Ectodermal cell (in vitro differentiated cells): ENCODE measurements at regions not wholly inside any gene's neighbourhood (a gene's known extent, or its start where the extent isn't known, plus 50 kb on each side); places are given as distances from the start of the nearest gene placed in this dataset.

Source experiments
- H3K27ac ChIP-seq: 2 replicates; pipeline ENCODE4 v1.7.0; 2013; ENCODE audit warnings: mild to moderate bottlenecking, low read depth, low read length; ENCODE audit not compliant: insufficient read depth, poor library complexity, severe bottlenecking
- H3K27me3 ChIP-seq: 2 replicates; pipeline ENCODE4 v1.7.0; 2013; ENCODE audit warnings: mild to moderate bottlenecking, low read length; ENCODE audit not compliant: insufficient read depth, control insufficient read depth, poor library complexity, severe bottlenecking
- H3K36me3 ChIP-seq: one replicate; pipeline ENCODE4 v1.7.0; 2013; ENCODE audit warnings: low read length; ENCODE audit not compliant: control insufficient read depth, insufficient read depth
- H3K4me1 ChIP-seq: one replicate; pipeline ENCODE4 v1.7.0; 2013; ENCODE audit warnings: low read length; ENCODE audit not compliant: control insufficient read depth, insufficient read depth
- H3K4me3 ChIP-seq: 2 replicates; pipeline ENCODE4 v1.7.0; 2013; ENCODE audit warnings: low read depth, low read length, control low read depth; ENCODE audit not compliant: insufficient read depth
- H3K9me3 ChIP-seq: 2 replicates; pipeline ENCODE4 v1.7.0; 2013; ENCODE audit warnings: mild to moderate bottlenecking, low read length, moderate library complexity; ENCODE audit not compliant: control insufficient read depth
- WGBS, 2 experiments: methylation state at CpG; one replicate each; pipeline ENCODE4 v1.1.7; 2013; ENCODE audit warnings: missing lambda C conversion rate in 2 of 2; 5-methylcytosine and 5-hydroxymethylcytosine counted together

DNA sequence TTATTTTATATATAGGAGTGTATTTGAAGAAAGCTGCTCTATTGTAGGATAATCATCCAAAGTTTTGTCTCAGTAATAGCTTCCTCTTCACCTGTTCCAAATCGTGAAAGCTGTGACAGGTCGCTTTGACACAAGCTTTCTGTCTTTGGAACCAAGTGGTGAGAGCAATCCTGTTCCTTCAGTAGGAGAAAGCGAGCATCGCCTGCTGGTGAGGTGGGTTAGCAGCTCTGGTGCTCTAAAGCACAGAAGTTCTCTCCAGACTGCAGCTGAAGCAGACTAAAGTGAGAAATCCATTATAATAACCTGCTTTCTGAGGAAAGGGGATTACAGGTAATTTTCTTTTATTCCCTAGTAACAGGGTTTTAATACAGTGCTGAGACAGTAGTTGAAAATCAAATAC is 803.8 kb downstream of the ADGRL2 start:
- Histone ChIP-seq H3K4me3 (no peak overlapping the region), H3K27ac (no peak overlapping the region), H3K36me3 (no peaks in the 10 kb centered on the region), H3K9me3 (no peaks in the 10 kb centered on the region), H3K4me1 (no peaks in the 10 kb centered on the region), H3K27me3 (no peaks in the 10 kb centered on the region)
- 62 to 74% methylated on average over 4 of the region's 4 CpGs for WGBS, 2 experiments

GRCh38 chr1:82600314-82600713 is 799.6 kb downstream of the ADGRL2 start:
- H3K4me3 ChIP-seq, result no peak overlapping the region
- no peaks in the 10 kb centered on the region for H3K27me3 ChIP-seq
- no peaks in the 10 kb centered on the region for H3K4me1 ChIP-seq
- no peak overlapping the region for H3K27ac ChIP-seq
- no peaks in the 10 kb centered on the region for H3K36me3 ChIP-seq
- no peaks in the 10 kb centered on the region for H3K9me3 ChIP-seq

DNA sequence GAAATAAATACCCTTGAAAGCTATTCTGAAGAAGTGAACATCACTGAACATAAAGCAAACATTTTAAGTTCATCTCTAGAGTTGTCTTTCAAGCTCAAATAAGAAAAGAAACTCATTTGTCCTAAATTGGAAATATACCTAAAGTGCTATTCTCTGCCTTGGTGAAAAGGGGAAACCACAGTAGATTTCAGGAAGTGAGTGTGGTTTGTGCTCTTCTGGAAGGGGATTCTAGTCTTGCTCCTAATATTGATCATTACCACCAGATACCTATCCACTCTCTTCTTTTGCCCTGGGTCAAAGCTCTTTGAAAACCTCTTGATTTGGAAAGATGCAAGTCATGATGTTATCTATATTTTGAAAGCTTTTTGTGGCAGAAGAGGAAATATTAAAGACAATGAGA is 798.1 kb downstream of the ADGRL2 start:
- Histone ChIP-seq H3K27ac (no peak overlapping the region), H3K4me1 (no peaks in the 10 kb centered on the region), H3K36me3 (no peaks in the 10 kb centered on the region), H3K4me3 (no peak overlapping the region), H3K9me3 (no peaks in the 10 kb centered on the region), H3K27me3 (no peaks in the 10 kb centered on the region)

GRCh38 chr1:82598337-82598736 is 797.6 kb downstream of the ADGRL2 start:
- H3K27me3 ChIP-seq, result no peaks in the 10 kb centered on the region
- H3K4me1 ChIP-seq, result no peaks in the 10 kb centered on the region
- H3K4me3 ChIP-seq, result no peak overlapping the region
- no peaks in the 10 kb centered on the region for H3K36me3 ChIP-seq
- no peaks in the 10 kb centered on the region for H3K9me3 ChIP-seq
- H3K27ac ChIP-seq, result no peak overlapping the region

DNA sequence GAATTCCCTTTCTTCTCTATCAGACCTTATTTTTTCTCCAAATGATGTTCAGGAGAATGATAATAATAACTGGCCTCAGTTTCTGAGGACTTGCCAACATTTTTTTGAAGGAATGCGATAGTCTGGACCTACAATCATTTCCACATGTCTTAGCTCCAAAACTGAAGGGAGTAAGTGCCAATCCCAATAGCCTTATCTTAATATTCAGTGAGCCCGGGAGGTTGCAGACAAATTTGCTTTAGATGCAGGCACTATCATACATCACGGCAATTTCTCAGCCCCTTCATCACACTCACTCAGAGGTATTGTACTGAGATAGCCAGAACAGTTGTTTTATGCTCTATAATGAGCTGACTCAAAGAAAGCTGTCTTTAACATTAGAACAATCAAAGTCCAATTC is 796.9 kb downstream of the ADGRL2 start:
- no peaks in the 10 kb centered on the region for H3K36me3 ChIP-seq
- WGBS, 2 experiments, result 90 to 92% methylated on average over 3 of the region's 3 CpGs
- no peak overlapping the region for H3K4me3 ChIP-seq
- H3K27me3 ChIP-seq, result no peaks in the 10 kb centered on the region
- H3K9me3 ChIP-seq, result no peaks in the 10 kb centered on the region
- H3K27ac ChIP-seq, result no peak overlapping the region
- H3K4me1 ChIP-seq, result no peaks in the 10 kb centered on the region

DNA sequence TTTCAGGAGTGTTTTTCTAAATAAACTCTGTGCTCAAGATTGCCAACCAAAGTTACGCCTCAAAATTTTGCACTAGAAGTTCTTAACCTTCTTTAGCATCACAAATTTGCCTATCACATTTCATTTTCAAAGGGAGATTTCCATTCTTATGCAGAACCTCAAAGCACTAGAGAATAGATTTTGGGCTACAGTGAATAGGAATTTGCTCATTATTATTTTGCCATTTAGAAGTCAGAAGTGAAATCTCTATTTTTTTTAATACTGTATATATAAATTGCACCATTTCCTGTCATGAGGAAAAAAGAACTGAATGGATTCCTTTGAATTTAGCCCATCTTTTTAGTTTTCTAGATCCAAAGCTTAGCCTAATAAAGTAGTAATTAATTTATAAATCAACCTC is 796.4 kb downstream of the ADGRL2 start:
- no peaks in the 10 kb centered on the region for H3K9me3 ChIP-seq
- no peak overlapping the region for H3K27ac ChIP-seq
- no peaks in the 10 kb centered on the region for H3K4me1 ChIP-seq
- no peak overlapping the region for H3K4me3 ChIP-seq
- no peaks in the 10 kb centered on the region for H3K27me3 ChIP-seq
- H3K36me3 ChIP-seq, result no peaks in the 10 kb centered on the region
- WGBS, 2 experiments, result 88 to 100% methylated on average over 1 of the region's 1 CpG

DNA sequence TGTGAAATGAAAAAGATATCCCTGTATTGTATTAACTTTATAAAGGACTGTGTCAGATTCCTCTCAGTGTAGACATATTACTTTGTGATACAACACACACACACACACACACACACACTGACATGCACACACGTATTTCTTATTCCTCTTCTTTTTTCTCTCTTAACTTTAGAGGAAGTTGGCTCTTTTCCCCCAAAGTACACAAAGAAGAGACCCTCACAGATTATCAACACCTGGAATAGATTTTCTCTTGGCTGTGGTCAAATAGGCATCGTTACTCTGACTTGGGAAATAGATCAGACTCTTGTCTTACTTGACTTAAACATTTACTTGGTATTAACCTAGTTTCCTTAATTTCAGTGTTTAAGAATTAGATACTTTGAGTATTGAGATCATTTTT is 792.8 kb downstream of the ADGRL2 start:
- Histone ChIP-seq H3K36me3 (no peaks in the 10 kb centered on the region), H3K27me3 (no peaks in the 10 kb centered on the region), H3K4me1 (no peaks in the 10 kb centered on the region), H3K4me3 (no peak overlapping the region), H3K9me3 (no peaks in the 10 kb centered on the region), H3K27ac (no peak overlapping the region)
- WGBS, 2 experiments, result 93% methylated on average over 2 of the region's 2 CpGs

DNA sequence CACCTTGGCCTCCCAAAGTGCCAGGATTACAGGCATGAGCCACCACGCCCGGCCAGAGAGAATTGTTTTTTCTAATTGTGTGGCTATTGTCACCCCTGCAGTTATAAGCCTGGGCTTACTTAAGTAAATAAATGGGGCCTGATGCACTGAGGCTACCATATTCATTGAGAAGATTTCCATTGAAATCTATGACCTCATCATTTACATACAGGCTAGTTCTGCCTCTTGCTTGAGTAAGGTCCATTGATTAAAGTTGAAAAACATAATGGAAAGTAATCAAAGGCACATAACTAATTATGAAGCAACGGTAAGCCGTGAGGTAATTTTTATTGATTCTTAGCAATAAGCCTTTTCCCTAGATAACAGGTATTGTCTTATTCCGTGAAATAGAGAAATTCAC is 788.9 kb downstream of the ADGRL2 start:
- no peaks in the 10 kb centered on the region for H3K9me3 ChIP-seq
- no peaks in the 10 kb centered on the region for H3K36me3 ChIP-seq
- H3K4me1 ChIP-seq, result no peaks in the 10 kb centered on the region
- no peaks in the 10 kb centered on the region for H3K27me3 ChIP-seq
- WGBS, 2 experiments, result 94 to 95% methylated on average over 5 of the region's 5 CpGs
- no peak overlapping the region for H3K4me3 ChIP-seq
- H3K27ac ChIP-seq, result no peak overlapping the region

GRCh38 chr1:82587371-82587770 is 786.6 kb downstream of the ADGRL2 start:
- WGBS, 2 experiments, result 100% methylated on average over 1 of the region's 1 CpG
- Histone ChIP-seq H3K36me3 (no peaks in the 10 kb centered on the region), H3K4me1 (no peaks in the 10 kb centered on the region), H3K9me3 (no peaks in the 10 kb centered on the region), H3K27ac (no peak overlapping the region), H3K4me3 (no peak overlapping the region), H3K27me3 (no peaks in the 10 kb centered on the region)

- H3K9me3 ChIP-seq, result no peaks in the 10 kb centered on the region
- no peaks in the 10 kb centered on the region for H3K4me1 ChIP-seq
- H3K36me3 ChIP-seq, result no peaks in the 10 kb centered on the region
- no peak overlapping the region for H3K27ac ChIP-seq
- H3K27me3 ChIP-seq, result no peaks in the 10 kb centered on the region
- H3K4me3 ChIP-seq, result no peak overlapping the region
Observed at GRCh38 chr1:82586473-82586872, 785.7 kb downstream of the ADGRL2 start.

DNA sequence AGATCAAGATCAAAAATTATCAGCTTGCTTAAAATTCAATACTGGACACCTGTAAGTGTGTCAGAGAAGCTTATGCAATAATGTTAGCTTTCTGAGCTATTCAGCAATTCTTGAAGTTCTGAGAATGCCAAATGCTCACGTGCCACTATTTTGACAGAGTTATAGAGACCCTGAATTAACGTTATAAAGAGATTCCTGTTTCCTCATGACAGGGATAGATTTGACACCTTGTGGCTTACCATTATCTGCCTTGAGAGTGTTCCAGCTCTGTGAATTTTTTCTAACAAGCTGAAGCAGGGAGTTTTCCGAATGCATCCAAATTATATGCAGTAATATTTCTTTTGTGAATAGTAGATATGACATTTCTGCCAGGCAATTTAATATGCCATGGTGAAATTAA is 781.6 kb downstream of the ADGRL2 start:
- Histone ChIP-seq H3K4me3 (no peak overlapping the region), H3K9me3 (no peaks in the 10 kb centered on the region), H3K27ac (no peak overlapping the region), H3K27me3 (no peaks in the 10 kb centered on the region), H3K4me1 (no peaks in the 10 kb centered on the region), H3K36me3 (no peaks in the 10 kb centered on the region)
- 81 to 82% methylated on average over 3 of the region's 3 CpGs for WGBS, 2 experiments
